ENCODE measurements at regions not wholly inside any gene's neighbourhood (a gene's known extent, or its start where the extent isn't known, plus 50 kb on each side); places are given as distances from the start of the nearest gene placed in this dataset.

DNA sequence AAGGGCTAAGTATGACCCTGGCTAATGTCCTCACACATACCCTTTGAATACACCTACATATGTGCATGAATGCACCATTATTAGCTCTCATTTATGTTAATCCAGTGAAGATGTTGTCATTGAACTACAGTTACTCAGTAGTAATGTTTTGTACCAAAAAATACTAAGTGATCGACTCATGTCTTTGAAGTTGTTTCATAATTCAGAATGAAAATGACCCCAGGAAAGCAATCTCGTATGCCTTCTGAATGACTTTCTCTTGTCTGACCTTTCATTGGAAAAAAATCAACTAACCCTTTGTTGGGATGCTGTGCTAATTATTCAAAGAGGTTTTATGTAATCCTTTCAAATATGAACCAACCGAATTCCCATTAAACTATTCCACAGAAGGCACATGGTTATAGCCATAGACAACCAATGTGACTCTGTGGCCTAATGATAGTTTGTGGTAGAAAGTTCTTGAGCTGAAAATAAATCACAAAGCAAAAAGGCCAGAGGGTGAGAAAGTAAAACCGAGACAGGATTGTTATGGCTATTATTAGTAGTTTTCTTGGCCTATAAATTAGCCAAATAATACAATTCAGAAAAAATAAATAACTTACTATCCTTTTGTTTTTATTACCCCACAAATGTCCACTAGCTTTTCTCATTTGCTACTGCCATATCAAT, 86.8 kb upstream of the STARD13 start:
- no peak for DNase-seq (ENCODE audit: low read depth)

DNA sequence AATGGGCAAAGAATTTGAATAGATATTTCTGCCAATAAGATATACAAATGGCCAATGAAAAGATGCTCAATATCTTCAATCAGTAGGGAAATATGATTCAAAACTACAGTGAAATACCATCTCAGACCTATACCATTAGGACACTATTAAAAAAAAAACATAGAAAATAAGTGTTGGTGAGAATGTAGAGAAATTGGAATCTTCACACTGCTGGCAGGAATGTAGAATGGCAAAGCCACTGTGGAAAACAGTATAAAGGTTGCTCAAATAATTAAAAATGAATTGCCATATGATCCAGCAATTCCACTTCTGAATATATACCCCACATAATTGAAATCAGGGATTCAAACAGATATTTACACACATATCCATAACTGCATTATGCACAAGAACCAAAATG, 88.1 kb upstream of the STARD13 start:
- DNase-seq (ENCODE audit: low read depth): no peak

DNA sequence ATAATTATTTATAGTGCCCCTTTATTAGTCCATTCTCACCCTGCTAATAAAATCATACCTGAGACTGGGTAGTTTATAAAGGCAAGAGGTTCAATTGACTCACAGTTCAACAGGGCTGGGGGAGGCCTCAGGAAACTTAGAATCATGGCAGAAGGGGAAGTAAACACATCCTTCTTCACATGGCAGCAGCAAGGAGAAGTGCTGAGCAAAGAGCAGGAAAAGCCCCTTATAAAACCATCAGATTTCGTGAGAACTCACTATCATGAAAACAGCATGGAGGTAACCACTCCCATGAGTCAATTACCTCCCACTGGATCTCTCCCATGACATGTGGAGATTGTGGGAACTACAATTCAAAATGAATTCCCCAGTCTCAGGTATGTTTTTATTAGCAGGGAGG, 89.9 kb upstream of the STARD13 start:
- DNase-seq (ENCODE audit: low read depth): no peak

GRCh38 chr13:33376212-33376611, 90.7 kb upstream of the STARD13 start:
- no peak for DNase-seq (ENCODE audit: low read depth)

GRCh38 chr13:33377411-33377810, 91.9 kb upstream of the STARD13 start:
- DNase-seq (ENCODE audit: low read depth): no peak

DNA sequence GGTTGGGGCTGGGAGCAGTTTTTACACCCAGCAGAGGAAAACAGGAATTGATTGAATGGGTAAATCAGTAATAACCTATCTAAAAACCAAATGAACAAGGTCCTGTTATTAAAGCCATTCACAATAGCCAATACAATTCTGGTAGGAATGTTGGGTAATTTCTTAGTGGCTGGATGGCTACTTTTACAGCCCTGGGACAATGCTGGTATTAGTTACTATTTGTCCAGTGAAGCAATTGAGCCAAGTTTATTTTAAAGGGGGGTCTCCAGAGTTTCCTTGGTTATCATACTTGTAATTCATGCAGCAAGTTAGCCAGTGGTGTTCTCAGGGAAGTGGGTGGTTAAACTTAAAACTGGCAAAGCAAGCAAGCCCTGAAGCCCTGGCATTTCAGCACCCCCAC, 92.3 kb upstream of the STARD13 start:
- DNase-seq (ENCODE audit: low read depth): no peak

DNA sequence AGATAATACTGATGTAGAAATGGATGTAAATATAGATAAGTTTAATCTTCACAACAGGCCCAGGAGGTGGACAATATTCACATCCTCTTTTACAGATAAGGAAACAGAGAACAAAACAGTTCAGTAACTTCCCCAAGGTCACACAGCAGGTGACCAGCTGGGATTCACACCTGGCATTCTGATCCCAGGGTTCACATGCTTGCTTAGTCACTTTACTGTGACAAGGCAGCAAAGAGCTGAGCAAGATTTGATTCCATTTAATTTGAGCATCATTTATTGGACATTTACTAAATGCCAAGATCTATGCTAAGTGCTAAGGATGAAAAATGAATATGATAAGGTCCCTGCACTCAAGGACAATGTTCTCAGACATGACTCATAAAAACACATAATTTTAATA, 94.1 kb upstream of the STARD13 start:
- no peak for DNase-seq (ENCODE audit: low read depth)

- DNase-seq (ENCODE audit: low read depth): no peak
Observed at GRCh38 chr13:33380487-33381079, 95.0 kb upstream of the STARD13 start.

GRCh38 chr13:33381180-33381579, 95.6 kb upstream of the STARD13 start:
- DNase-seq (ENCODE audit: low read depth): no peak

DNA sequence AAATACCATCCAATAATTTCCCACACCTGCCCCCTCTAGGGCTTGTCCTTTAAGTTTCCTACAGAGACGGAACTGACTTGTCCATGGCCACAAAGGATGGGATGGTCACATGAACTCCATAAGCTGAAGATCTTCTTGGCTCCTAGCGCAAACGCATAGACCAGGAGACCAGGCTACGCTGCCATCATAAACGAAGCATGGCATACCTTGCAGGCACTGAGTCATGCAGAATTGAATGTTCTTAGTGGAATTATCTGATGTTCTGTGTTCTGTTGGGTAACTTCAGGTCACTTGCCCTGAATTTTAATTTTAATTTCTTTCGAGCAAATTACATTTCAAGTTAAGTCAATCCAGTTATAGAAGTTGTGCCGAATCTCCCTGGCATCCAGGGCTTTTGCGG, 96.4 kb upstream of the STARD13 start:
- DNase-seq (ENCODE audit: low read depth): no peak

- no peak for DNase-seq (ENCODE audit: low read depth)
Observed at GRCh38 chr13:33383724-33384577, 98.4 kb upstream of the STARD13 start.

- DNase-seq (ENCODE audit: low read depth): no peak
Observed at GRCh38 chr13:33388286-33388998, 102.9 kb upstream of the STARD13 start.

DNA sequence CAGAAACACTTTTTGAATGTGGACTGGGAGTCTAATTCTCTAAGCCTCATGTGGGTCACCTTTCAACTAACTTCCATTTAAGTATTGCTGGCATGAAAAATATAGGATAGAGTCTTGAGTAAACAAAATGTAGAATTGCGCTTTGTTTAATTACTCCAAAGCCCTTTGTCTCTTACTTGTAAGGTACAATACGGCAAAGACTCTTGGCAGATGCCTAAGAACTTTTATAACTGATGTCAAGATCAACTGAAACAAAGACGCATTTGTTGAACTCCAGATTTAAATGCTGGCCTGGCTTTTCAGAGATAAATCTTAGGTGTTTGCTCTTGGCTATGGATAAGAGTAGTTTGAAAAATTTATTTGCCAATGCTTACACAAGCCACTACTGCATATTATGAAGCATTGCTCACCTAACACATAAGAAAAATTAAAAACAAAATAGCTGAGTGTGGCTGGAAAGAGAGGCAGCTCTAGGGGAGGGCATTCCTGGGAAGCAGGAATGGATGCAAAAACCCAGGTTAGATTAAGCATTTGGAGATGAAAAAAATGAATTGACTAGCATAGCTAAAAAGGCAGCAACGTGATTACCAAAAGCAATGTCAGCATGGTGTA, 107.3 kb upstream of the STARD13 start:
- DNase-seq (ENCODE audit: low read depth): no peak

DNA sequence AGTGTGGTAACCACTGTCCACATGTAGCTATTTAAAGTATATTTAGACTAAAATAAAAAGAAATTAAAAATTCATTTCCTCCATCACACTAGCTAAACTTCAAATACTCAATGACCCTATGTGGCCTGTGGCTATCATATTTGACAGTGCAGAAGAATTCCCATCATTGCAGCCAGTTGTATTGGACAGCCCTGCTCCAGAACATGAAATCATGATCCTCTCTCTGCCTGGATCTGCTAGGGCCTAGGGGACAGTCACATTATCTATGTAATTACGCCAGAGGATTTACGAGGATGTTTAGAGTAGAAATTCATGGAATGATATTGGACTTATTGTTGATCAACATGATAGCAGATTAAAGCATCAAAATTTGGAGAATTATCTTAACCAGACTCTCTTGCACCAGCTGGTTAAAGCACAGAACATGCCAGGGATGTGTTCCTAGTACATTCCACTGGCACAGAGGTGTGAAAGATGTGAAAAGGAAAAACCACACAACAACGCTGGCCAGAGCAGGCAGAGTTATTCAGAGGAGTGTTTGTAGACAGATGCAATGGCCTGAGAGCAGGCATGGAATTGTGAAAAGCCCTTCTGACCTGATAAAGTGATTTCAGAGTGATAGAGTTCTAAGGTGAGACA, 108.9 kb upstream of the STARD13 start:
- DNase-seq (ENCODE audit: low read depth): no peak

- no peak for DNase-seq (ENCODE audit: low read depth)
Observed at GRCh38 chr13:33401238-33401637, 115.7 kb upstream of the STARD13 start.

- no peak for DNase-seq (ENCODE audit: low read depth)
Observed at GRCh38 chr13:33402975-33403374, 117.4 kb upstream of the STARD13 start.

- DNase-seq (ENCODE audit: low read depth): no peak
Observed at GRCh38 chr13:33403807-33404362, 118.3 kb upstream of the STARD13 start.

GRCh38 chr13:33405371-33405770, 119.8 kb upstream of the STARD13 start:
- no peak for DNase-seq (ENCODE audit: low read depth)

DNA sequence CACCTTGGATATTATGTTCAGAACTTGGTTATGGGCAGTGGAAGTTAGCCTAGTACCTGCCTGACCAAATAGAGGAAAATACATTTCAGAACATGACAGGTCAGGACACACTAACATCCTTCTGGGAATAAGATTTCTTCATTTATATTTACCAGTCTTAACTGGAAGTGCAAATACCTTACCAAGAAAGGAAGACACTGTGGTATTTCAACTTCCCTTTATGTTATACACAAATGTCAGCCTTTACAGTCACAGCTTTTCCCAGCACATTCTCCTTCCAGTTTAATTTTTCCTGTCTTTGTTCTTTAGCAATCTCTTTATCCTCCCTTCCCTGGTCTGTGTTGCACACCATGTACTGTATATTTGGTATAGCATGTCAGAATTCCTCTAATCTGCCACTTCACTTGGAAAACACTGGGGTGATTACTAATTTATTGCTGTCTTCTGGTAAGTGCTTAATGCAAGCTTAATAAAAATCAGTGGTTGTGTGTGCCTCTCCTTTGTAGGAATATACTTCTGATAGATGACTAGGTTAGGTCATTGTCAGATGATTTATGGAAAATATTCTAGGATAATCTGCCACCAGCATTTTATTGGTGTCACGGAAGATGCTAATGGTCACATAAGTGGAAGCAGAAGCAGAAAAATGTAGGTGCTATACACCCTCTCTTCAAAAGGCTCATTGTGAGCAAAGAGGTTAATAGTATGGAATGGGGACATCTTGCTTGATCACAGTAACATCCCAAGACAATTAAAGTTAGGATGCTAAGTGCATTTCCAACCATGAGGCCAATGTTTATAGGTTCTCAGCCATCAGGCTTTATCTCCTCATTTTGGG, 124.3 kb upstream of the STARD13 start:
- no peak for DNase-seq (ENCODE audit: low read depth)

GRCh38 chr13:33410619-33411018, 125.1 kb upstream of the STARD13 start:
- no peak for DNase-seq (ENCODE audit: low read depth)

Data from stimulated activated CD8-positive, alpha-beta memory T cell treated with anti-CD3 and anti-CD28 coated beads, Interleukin-4, amount 100 ng/mL, for 24 hours (primary cell).